Ovary (tissue), 3 donors: ENCODE measurements at regions not wholly inside any gene's neighbourhood (a gene's known extent, or its start where the extent isn't known, plus 50 kb on each side); places are given as distances from the start of the nearest gene placed in this dataset.

Experiments
- POLR2A ChIP-seq: fragments of 450-650 bp; IDR thresholded peaks from one replicate; pipeline ENCODE4 v1.6.1; 2017; ENCODE audit warnings: antibody characterized with exemption, mild to moderate bottlenecking, moderate library complexity
- TF ChIP-seq, protein P1 (sequence below), 3 donors: fragments of 450-650 bp in 2 of 3; fragments of 200-600 bp in 1 of 3; IDR thresholded peaks; one replicate each; pipeline versions ENCODE4 v1.5.1 to v1.8.0; 2016 to 2022; ENCODE audit warnings: antibody characterized with exemption in 3 of 3, mild to moderate bottlenecking in 1 of 3
- donor health status: DM: no; HTN: no; CAD: no.

DNA sequence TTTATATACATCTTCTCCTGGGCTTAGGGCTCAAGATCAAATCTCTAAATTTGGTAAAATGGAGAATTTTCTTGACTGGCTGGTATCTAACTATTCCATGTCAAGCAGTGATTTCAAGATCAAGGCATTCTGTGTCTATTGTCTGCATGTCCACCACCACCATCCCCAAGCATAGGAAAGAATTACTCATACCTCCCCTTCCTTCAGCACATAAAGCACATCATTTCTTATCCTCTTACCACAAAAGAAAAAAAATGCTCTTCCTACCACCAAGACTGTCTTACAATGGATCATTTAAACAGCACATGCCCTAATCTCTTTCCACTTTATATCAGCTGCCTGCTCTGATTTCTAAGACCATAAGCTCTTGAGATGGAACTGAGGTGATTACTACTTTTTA, 470.5 kb upstream of the THBS1 start:
- TF ChIP-seq, protein P1, sequence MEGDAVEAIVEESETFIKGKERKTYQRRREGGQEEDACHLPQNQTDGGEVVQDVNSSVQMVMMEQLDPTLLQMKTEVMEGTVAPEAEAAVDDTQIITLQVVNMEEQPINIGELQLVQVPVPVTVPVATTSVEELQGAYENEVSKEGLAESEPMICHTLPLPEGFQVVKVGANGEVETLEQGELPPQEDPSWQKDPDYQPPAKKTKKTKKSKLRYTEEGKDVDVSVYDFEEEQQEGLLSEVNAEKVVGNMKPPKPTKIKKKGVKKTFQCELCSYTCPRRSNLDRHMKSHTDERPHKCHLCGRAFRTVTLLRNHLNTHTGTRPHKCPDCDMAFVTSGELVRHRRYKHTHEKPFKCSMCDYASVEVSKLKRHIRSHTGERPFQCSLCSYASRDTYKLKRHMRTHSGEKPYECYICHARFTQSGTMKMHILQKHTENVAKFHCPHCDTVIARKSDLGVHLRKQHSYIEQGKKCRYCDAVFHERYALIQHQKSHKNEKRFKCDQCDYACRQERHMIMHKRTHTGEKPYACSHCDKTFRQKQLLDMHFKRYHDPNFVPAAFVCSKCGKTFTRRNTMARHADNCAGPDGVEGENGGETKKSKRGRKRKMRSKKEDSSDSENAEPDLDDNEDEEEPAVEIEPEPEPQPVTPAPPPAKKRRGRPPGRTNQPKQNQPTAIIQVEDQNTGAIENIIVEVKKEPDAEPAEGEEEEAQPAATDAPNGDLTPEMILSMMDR (IDR thresholded peaks at IDR 0.05), result no peak
- TF ChIP-seq POLR2A, result no peak
